Fibroblast of pulmonary artery (primary cell): ENCODE measurements at regions not wholly inside any gene's neighbourhood (a gene's known extent, or its start where the extent isn't known, plus 50 kb on each side); places are given as distances from the start of the nearest gene placed in this dataset.
A peak's percentile ranks its signal among the peaks of the same experiment; 100 is the strongest.

Experiments used
- DNase-seq: peaks from one replicate; pipeline ENCODE4 v3.0.0-alpha.2; 2010; ENCODE audit warnings: low read depth
- H3K4me3 ChIP-seq: replicated peaks from 2 replicates; pipeline ENCODE4 v1.5.1; 2011; ENCODE audit warnings: low read depth, mild to moderate bottlenecking, control low read depth, low read length, moderate library complexity
- TF ChIP-seq, protein P1 (sequence below): IDR thresholded peaks from 2 replicates; pipeline ENCODE4 v1.5.1; 2011; ENCODE audit warnings: mild to moderate bottlenecking, control low read depth, low read length, inconsistent platforms; ENCODE audit errors: missing control alignments

DNA sequence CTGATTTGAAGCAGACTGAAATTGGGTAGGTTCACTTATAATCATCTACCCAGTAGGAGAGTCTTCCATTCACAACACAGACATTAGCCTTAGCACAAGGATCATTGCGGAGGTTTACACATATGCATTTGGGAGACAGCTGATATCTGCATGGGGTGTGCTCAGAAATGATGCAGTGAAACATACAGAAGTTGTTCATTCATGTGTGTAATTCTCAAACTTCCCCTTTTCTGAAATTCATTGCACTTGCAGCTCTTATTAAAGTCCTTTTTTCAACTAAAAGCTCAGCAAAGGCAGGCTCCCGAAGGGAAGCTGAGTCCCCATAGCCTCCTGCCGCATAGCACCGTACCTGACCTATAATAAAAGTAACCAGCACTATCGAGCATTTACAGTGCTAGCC, 218.3 kb upstream of the CRY1 start:
- DNase-seq, result no peak
- no peak overlapping the region for H3K4me3 ChIP-seq
- TF ChIP-seq, protein P1, sequence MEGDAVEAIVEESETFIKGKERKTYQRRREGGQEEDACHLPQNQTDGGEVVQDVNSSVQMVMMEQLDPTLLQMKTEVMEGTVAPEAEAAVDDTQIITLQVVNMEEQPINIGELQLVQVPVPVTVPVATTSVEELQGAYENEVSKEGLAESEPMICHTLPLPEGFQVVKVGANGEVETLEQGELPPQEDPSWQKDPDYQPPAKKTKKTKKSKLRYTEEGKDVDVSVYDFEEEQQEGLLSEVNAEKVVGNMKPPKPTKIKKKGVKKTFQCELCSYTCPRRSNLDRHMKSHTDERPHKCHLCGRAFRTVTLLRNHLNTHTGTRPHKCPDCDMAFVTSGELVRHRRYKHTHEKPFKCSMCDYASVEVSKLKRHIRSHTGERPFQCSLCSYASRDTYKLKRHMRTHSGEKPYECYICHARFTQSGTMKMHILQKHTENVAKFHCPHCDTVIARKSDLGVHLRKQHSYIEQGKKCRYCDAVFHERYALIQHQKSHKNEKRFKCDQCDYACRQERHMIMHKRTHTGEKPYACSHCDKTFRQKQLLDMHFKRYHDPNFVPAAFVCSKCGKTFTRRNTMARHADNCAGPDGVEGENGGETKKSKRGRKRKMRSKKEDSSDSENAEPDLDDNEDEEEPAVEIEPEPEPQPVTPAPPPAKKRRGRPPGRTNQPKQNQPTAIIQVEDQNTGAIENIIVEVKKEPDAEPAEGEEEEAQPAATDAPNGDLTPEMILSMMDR, result no peak

DNA sequence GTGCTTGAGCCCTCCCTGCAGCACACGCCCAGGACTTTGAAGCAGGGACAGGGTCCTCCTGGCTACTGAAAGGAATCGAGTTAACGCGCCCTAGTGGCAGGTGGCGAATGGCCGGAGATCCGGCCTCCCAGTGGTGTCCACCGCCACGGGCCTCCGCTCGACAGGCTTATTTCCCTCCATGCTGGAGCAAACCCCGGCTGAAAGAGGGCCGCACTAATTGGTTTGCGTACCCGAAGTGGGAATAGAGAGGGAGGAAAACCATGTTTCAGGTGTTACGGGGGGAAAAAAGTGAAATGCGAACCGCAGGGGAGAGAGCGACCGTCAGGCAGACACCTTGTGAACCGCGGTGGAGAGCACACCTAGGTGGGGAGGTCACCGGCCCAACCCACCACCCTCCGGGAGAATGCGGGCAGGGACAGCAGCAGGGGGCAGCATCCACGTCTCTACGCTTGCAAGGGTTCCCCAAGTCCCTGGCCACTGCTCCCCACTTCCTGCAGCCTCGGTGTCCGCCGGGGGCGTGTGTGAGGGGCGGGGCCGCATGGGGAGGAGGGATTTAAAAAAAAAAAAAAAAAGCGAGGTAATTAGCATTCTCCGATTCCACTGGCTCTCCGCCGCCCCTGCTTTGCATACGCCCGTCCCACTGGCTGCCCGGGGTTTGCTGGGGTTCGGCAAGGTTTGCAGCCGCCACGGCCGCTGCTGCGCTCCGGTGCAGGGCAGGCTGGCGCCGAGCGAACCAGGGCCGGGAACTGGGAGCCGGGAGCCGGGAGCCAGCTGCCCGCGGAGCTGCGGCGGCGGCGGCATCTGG, 224.6 kb upstream of the CRY1 start:
- DNase-seq, result peak; percentile 86
- TF ChIP-seq, protein P1, result no peak
- peak overlapping the region; percentile 49 for H3K4me3 ChIP-seq

DNA sequence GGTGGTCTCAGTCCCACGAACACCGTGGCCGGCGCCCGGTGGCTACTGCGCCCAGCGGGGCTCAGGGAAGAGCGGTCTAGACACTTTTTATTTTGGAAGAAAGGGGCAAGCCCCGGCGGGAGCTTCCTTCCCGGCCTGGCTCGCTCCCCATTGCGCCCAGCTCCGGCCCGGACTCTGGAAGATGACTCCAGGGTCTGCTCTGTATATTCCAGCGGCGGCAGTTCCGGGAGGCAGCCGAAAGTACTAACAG, 225.1 kb upstream of the CRY1 start:
- TF ChIP-seq, protein P1, result no peak
- no peak for DNase-seq
- H3K4me3 ChIP-seq, result peak overlapping the region; percentile 49

DNA sequence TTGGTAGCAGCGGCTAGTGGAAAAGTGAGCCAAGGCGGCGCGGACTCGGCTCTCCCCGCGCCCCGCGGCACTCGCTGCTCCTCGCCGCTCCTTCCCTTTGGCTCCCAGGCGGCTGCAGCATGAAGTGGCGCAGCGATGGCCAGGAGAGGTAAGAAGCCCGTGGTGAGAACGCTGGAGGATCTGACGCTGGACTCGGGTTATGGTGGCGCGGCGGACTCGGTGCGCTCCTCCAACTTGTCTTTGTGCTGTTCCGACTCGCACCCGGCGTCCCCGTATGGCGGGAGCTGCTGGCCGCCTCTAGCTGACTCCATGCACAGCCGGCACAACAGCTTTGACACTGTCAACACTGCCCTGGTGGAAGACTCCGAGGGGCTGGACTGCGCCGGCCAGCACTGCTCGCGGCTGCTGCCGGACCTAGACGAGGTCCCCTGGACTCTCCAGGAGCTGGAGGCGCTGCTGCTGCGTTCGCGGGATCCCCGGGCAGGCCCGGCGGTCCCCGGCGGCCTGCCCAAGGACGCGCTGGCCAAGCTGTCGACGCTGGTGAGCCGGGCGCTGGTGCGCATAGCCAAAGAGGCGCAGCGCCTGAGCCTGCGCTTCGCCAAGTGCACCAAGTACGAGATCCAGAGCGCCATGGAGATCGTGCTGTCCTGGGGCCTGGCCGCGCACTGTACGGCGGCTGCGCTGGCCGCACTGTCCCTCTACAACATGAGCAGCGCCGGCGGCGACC, 225.6 kb upstream of the CRY1 start:
- TF ChIP-seq, protein P1, result no peak
- peak overlapping the region; percentile 49 for H3K4me3 ChIP-seq
- DNase-seq, result peak; percentile 49

DNA sequence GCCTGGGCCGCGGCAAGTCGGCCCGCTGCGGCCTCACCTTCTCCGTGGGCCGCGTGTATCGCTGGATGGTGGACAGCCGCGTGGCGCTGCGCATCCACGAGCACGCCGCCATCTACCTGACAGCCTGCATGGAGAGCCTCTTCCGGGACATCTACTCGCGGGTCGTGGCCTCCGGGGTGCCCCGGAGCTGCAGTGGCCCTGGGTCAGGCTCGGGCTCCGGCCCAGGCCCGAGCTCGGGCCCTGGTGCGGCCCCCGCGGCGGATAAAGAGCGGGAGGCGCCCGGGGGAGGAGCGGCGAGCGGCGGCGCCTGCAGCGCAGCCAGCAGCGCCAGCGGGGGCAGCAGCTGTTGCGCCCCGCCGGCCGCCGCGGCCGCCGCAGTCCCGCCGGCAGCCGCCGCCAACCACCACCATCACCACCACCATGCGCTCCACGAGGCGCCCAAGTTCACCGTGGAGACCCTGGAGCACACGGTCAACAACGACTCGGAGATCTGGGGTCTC, 226.2 kb upstream of the CRY1 start:
- TF ChIP-seq, protein P1, result no peak
- peak overlapping the region; percentile 49 for H3K4me3 ChIP-seq
- no peak for DNase-seq

DNA sequence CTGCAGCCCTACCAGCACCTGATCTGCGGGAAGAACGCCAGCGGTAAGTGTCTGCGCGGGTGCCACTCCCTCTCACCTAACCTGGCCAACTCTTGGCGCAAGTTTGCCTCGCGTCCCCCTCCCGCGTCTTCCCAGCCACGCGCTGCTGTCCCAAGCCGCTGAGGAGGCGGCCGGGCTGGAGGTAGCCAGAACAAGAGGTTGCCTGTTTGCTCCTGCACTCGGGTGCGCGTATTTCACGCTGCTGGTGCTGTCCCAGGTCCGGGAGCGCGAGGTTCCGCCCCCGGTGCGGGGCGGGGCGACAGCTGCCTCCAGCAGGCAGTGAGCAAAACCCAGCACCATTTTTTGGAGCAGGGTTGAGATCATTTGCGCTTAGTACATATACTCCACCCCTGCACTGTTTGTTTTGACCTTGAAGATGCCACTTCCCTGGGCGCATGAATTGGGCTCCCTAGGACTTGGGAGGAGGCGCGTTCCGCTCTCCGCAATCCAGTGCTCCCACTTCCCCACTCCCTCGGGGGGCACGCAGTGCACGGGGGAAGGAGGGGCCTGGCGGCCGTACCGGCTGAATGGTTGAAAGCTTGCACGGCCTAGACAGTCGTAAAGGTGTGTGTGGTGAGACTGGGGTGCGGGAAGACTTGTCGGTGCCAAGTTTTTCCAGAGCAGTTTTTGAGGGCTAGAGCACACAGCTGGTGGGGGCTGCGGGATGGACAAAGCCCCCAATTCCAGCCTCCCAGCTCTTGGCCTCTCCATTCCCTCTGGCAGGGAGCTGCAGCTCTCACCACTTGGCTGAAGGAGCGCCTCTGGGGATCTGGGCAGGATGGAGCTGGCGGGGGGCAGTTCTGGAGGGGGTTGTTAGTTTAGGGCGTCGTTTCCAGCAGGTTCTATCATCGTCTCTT, 226.9 kb upstream of the CRY1 start:
- peak overlapping the region; percentile 30 for H3K4me3 ChIP-seq
- TF ChIP-seq, protein P1, result no peak

More for the DNA sequence above, 226.9 kb upstream of the CRY1 start:
- DNase-seq, result peak; percentile 45
